K562 (cell line): ENCODE measurements at regions not wholly inside any gene's neighbourhood (a gene's known extent, or its start where the extent isn't known, plus 50 kb on each side); places are given as distances from the start of the nearest gene placed in this dataset.

ENCODE experiments used
- ATAC-seq: fragments of 200-7000 bp; cut with Tn5 transposase; 3 replicates; pipeline ENCODE4 v1.9.1; 2020; ENCODE audit warnings: moderate library complexity
- BruUV-seq: library from RNA; stranded (reverse); fragments of 400-500 nt; replicated peaks from 2 replicates; lab custom pipeline; 2021; lab: Mats Ljungman, UMichigan
- CTCF ChIA-PET: fragments of 300-600 bp; formaldehyde crosslinking; extraction: SDS; loops from one replicate; lab custom pipeline; 2021; ENCODE audit warnings: low intra/inter-chr PET ratio; lab: Yijun Ruan, JAX
- POLR2A ChIA-PET: fragments of 300-600, 350-650 bp; sonication (Branson Sonifier 250); formaldehyde crosslinking; extraction: SDS; loops from one replicate; lab custom pipeline; 2021; ENCODE audit warnings: antibody characterized with exemption, inconsistent platforms; lab: Yijun Ruan, JAX
- DNase-seq, 4 experiments: peaks; one replicate each; pipeline versions ENCODE4 v3.0.0 to v3.0.0-alpha.2; 2011 to 2018; ENCODE audit warnings: low spot score in 3 of 4, mixed read lengths in 3 of 4; ENCODE audit errors: extremely low read depth in 1 of 4
- FAIRE-seq: peaks from 2 replicates; lab custom pipeline; 2011; peaks lifted over from hg19 to GRCh38; lab: Jason Lieb, UNC
- H2AFZ ChIP-seq: 2 replicates; pipeline ENCODE4 v1.6.0; 2011; ENCODE audit warnings: low read depth, low read length, control low read depth, inconsistent platforms
- H3K27ac ChIP-seq: fragments of 200-600 bp; 3 replicates; pipeline ENCODE4 v1.8.0; 2011; ENCODE audit warnings: low read depth, mild to moderate bottlenecking, control low read depth, inconsistent platforms, low read length, moderate library complexity, mixed read lengths; ENCODE audit errors: extremely low read depth
- H3K27me3 ChIP-seq, 2 experiments: fragments of 300-600 bp in 1 of 2; 2 replicates in 1 of 2; 3 replicates in 1 of 2; pipeline versions ENCODE4 v1.6.0 to v1.8.0; 2011; ENCODE audit warnings: inconsistent platforms in 2 of 2, low read length in 2 of 2, mild to moderate bottlenecking in 1 of 2, mixed read lengths in 1 of 2, moderate library complexity in 1 of 2; ENCODE audit not compliant: control insufficient read depth in 2 of 2, insufficient read depth in 2 of 2
- H3K36me3 ChIP-seq: fragments of 300-600 bp; 3 replicates; pipeline ENCODE4 v1.8.0; 2011; ENCODE audit warnings: mild to moderate bottlenecking, low read length, inconsistent platforms; ENCODE audit not compliant: control insufficient read depth, insufficient read depth
- H3K4me1 ChIP-seq, 2 experiments: fragments of 200-600 bp in 1 of 2; replicated peaks in 1 of 2; 2 replicates in 1 of 2; 3 replicates in 1 of 2; pipeline versions ENCODE4 v1.5.1 to v1.8.0; 2011; ENCODE audit warnings: inconsistent platforms in 2 of 2, low read length in 2 of 2, mild to moderate bottlenecking in 1 of 2, mixed read lengths in 1 of 2, moderate library complexity in 1 of 2; ENCODE audit not compliant: control insufficient read depth in 2 of 2, insufficient read depth in 2 of 2
- H3K4me2 ChIP-seq: 2 replicates; pipeline ENCODE4 v1.6.1; 2011; ENCODE audit warnings: low read length, control low read depth, inconsistent platforms, mixed read lengths; ENCODE audit not compliant: insufficient read depth
- H3K4me3 ChIP-seq: fragments of 200-600 bp; sonication (generic), shearing (Covaris generic); 2 replicates; pipeline ENCODE4 v1.5.1; 2016; ENCODE audit warnings: control low read depth, inconsistent platforms
- H3K79me2 ChIP-seq: fragments of 200-600 bp; 3 replicates; pipeline ENCODE4 v1.8.0; 2011; ENCODE audit warnings: low read length, inconsistent platforms; ENCODE audit not compliant: control insufficient read depth, insufficient read depth
- H3K9ac ChIP-seq, 2 experiments: 2 replicates each; pipeline versions ENCODE4 v1.6.0 to v1.6.1; 2011; ENCODE audit warnings: low read depth in 2 of 2, low read length in 2 of 2, control low read depth in 1 of 2, inconsistent platforms in 1 of 2, mild to moderate bottlenecking in 1 of 2, mixed read lengths in 1 of 2; ENCODE audit not compliant: insufficient read depth in 1 of 2
- H3K9me1 ChIP-seq: one replicate; pipeline ENCODE4 v1.6.0; 2011; ENCODE audit warnings: inconsistent platforms, mild to moderate bottlenecking, low read length, moderate library complexity; ENCODE audit not compliant: control insufficient read depth, insufficient read depth
- H3K9me3 ChIP-seq: replicated peaks from 2 replicates; pipeline ENCODE4 v1.5.1; 2011; ENCODE audit warnings: low read depth, low read length, inconsistent platforms; ENCODE audit not compliant: control insufficient read depth, insufficient read depth
- H4K20me1 ChIP-seq: replicated peaks from 2 replicates; pipeline ENCODE4 v1.6.1; 2011; ENCODE audit warnings: low read length, inconsistent platforms, mixed read lengths; ENCODE audit not compliant: control insufficient read depth, insufficient read depth
- CEBPB ChIP-seq: fragments of 450-650 bp; IDR thresholded peaks from 2 replicates; pipeline ENCODE4 v1.6.1; 2016; ENCODE audit warnings: missing genetic modification characterization, missing compliant biosample characterization
- ID3 ChIP-seq, 2 experiments: fragments of 250-450 bp in 1 of 2; fragments of 450-650 bp in 1 of 2; sonication (Bioruptor Pico) in 1 of 2; IDR thresholded peaks; 2 replicates each; pipeline versions ENCODE4 v1.6.1 to v1.8.0; 2016 to 2021; ENCODE audit warnings: mild to moderate bottlenecking in 2 of 2, moderate library complexity in 2 of 2, missing compliant biosample characterization in 1 of 2, missing genetic modification characterization in 1 of 2
- MAFK ChIP-seq: IDR thresholded peaks from 2 replicates; pipeline ENCODE4 v1.6.1; 2011; ENCODE audit warnings: low read length, improper control_type of control experiment
- POLR2A ChIP-seq: fragments of 450-650 bp; conservative IDR thresholded peaks from 2 replicates; pipeline ENCODE4 v1.6.1; 2016
- PTBP1 ChIP-seq: fragments of 200-400 bp; formaldehyde crosslinking; IDR thresholded peaks from 2 replicates; pipeline ENCODE4 v1.6.1; 2017; ENCODE audit warnings: low read depth, low read length
- RNF2 ChIP-seq: sonication (generic); IDR thresholded peaks from 2 replicates; pipeline ENCODE4 v1.6.1; 2016
- SIN3B ChIP-seq: fragments of 450-650 bp; IDR thresholded peaks from 2 replicates; pipeline ENCODE4 v1.6.1; 2017; ENCODE audit warnings: low read depth, mild to moderate bottlenecking, moderate library complexity
- WGBS: fragments of 100-300 bp; shearing (Covaris generic); methylation state at CpG from one replicate; pipeline ENCODE4 v1.1.6; 2016; ENCODE audit warnings: low coverage, mixed read lengths; ENCODE audit not compliant: insufficient coverage; ENCODE audit errors: missing lambda C conversion rate; 5-methylcytosine and 5-hydroxymethylcytosine counted together
- in situ Hi-C: fragments of 300-500 bp; cut with MboI; formaldehyde crosslinking; loops from 4 replicates; pipeline ENCODE4 v1.15.0; 2018; ENCODE audit warnings: inconsistent platforms, mixed read lengths
- intact Hi-C: fragments of 100-400 bp; cut with micrococcal nuclease; formaldehyde crosslinking; loops from 2 replicates; pipeline ENCODE4 v1.14.2; 2022
- TF ChIP-seq, protein P1 (sequence below): fragments of 450-650 bp; IDR thresholded peaks from 2 replicates; pipeline ENCODE4 v1.6.1; 2016; ENCODE audit warnings: mild to moderate bottlenecking
- TF ChIP-seq, protein P2 (sequence below): sonication (generic); formaldehyde crosslinking; IDR thresholded peaks from 2 replicates; pipeline ENCODE4 v1.8.1; 2023; ENCODE audit warnings: mild to moderate bottlenecking, missing genetic modification reagents

- TF ChIP-seq, protein P1, sequence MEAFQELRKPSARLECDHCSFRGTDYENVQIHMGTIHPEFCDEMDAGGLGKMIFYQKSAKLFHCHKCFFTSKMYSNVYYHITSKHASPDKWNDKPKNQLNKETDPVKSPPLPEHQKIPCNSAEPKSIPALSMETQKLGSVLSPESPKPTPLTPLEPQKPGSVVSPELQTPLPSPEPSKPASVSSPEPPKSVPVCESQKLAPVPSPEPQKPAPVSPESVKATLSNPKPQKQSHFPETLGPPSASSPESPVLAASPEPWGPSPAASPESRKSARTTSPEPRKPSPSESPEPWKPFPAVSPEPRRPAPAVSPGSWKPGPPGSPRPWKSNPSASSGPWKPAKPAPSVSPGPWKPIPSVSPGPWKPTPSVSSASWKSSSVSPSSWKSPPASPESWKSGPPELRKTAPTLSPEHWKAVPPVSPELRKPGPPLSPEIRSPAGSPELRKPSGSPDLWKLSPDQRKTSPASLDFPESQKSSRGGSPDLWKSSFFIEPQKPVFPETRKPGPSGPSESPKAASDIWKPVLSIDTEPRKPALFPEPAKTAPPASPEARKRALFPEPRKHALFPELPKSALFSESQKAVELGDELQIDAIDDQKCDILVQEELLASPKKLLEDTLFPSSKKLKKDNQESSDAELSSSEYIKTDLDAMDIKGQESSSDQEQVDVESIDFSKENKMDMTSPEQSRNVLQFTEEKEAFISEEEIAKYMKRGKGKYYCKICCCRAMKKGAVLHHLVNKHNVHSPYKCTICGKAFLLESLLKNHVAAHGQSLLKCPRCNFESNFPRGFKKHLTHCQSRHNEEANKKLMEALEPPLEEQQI: no peak
- TF ChIP-seq SIN3B: no peak
- TF ChIP-seq POLR2A: no peak
- TF ChIP-seq CEBPB (tag): no peak
- no peak for TF ChIP-seq RNF2
- TF ChIP-seq ID3 (CRISPR knock-in tag; IDR thresholded peaks at IDR 0.05): no peak
- no peak for TF ChIP-seq ID3 (tag; IDR thresholded peaks at IDR 0.05)
- TF ChIP-seq, protein P2, sequence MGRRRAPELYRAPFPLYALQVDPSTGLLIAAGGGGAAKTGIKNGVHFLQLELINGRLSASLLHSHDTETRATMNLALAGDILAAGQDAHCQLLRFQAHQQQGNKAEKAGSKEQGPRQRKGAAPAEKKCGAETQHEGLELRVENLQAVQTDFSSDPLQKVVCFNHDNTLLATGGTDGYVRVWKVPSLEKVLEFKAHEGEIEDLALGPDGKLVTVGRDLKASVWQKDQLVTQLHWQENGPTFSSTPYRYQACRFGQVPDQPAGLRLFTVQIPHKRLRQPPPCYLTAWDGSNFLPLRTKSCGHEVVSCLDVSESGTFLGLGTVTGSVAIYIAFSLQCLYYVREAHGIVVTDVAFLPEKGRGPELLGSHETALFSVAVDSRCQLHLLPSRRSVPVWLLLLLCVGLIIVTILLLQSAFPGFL (CRISPR knock-in tag): no peak
- TF ChIP-seq, all 486 proteins: peak for 0
These were observed 301.3 kb downstream of the NPHP4 start (continued) for GRCh38 chr1:5690898-5691297.

- in situ Hi-C loops: no loop called here
- 0% methylated on average over 3 of the region's 3 CpGs for WGBS
- no peak for DNase-seq
These were observed 301.9 kb downstream of the NPHP4 start for GRCh38 chr1:5690291-5690690.

More at GRCh38 chr1:5690291-5690690, 301.9 kb downstream of the NPHP4 start:
- no peaks in the 10 kb centered on the region for H3K36me3 ChIP-seq
- ATAC-seq: no peak
- CTCF ChIA-PET: no interaction called here
- no peak overlapping the region for H3K27ac ChIP-seq
- H3K4me3 ChIP-seq: no peak overlapping the region
- H3K4me2 ChIP-seq: no peak overlapping the region
- peaks cover 0 to 6% of the 10 kb centered on the region in 2 experiments; a peak in 1 of 5 replicates for H3K4me1 ChIP-seq
- no peaks in the 10 kb centered on the region for H3K9me3 ChIP-seq
- peaks cover 7 to 29% of the 10 kb centered on the region in 2 experiments; a peak in 3 of 5 replicates for H3K27me3 ChIP-seq
- POLR2A ChIA-PET: interaction anchor here (0.6 to 0.8 kb wide), 3 partner anchors 16 to 200 kb away, joined by 3 to 4 read pairs (median 3); no protein-coding TSS in a partner anchor
- H2AFZ ChIP-seq: no peak overlapping the region
- H3K9ac ChIP-seq: no peak overlapping the region
- BruUV-seq: no TSS peak
- no peaks in the 10 kb centered on the region for H3K9me1 ChIP-seq
- no peak for FAIRE-seq
- no peak for TF ChIP-seq MAFK
- no peak for TF ChIP-seq PTBP1
- TF ChIP-seq, all 486 proteins: peak for 0
- Histone ChIP-seq H3K79me2 (no peaks in the 10 kb centered on the region), H4K20me1 (no peaks in the 10 kb centered on the region; the same call in 1 of the 2 replicates)
- intact Hi-C loops: no loop called here
